OCI-LY1 (cell line): ENCODE measurements at regions not wholly inside any gene's neighbourhood (a gene's known extent, or its start where the extent isn't known, plus 50 kb on each side); places are given as distances from the start of the nearest gene placed in this dataset.

Experiments
- CTCF ChIP-seq: fragments of 200-600 bp; sonication (generic), shearing (Covaris generic); IDR thresholded peaks from 2 replicates; pipeline ENCODE4 v1.5.1; 2017; ENCODE audit warnings: mild to moderate bottlenecking, antibody characterized with exemption, low read length, moderate library complexity, mixed read lengths
- EZH2 ChIP-seq: fragments of 200-600 bp; sonication (generic), shearing (Covaris generic); IDR thresholded peaks from 2 replicates; pipeline ENCODE4 v1.8.0; 2017; ENCODE audit warnings: borderline replicate concordance, mixed run types, mild to moderate bottlenecking, antibody characterized with exemption, low read length, moderate library complexity, mixed read lengths

GRCh38 chr2:37794717-37795116, 123.3 kb upstream of the CDC42EP3 start:
- TF ChIP-seq CTCF (no peak), EZH2 (no peak)
